Prostate gland (tissue), 2 donors: ENCODE measurements at regions not wholly inside any gene's neighbourhood (a gene's known extent, or its start where the extent isn't known, plus 50 kb on each side); places are given as distances from the start of the nearest gene placed in this dataset.
A peak's percentile ranks its signal among the peaks of the same experiment; 100 is the strongest.

Source experiments
- DNase-seq: peaks from one replicate; pipeline ENCODE4 v3.0.0-alpha.2; 2019; ENCODE audit warnings: low spot score
- H3K27ac ChIP-seq, 2 donors: fragments of 200-600 bp; sonication (generic); 2 replicates each; pipeline ENCODE4 v1.5.1; 2017 to 2019
- H3K27me3 ChIP-seq: fragments of 200-600 bp; sonication (generic); replicated peaks from 2 replicates; pipeline ENCODE4 v1.5.1; 2019; ENCODE audit not compliant: insufficient read depth
- H3K36me3 ChIP-seq, 2 donors: fragments of 200-600 bp; sonication (generic); 1 replicate in 1 of 2; 2 replicates in 1 of 2; pipeline versions ENCODE4 v1.5.1 to v1.8.1; 2017 to 2019
- H3K4me1 ChIP-seq: fragments of 200-600 bp; sonication (generic); replicated peaks from 2 replicates; pipeline ENCODE4 v1.5.1; 2019
- H3K4me3 ChIP-seq, 2 donors: fragments of 200-600 bp; sonication (generic); 2 replicates each; pipeline ENCODE4 v1.5.1; 2017 to 2019
- H3K9me3 ChIP-seq: fragments of 200-600 bp; sonication (generic); 2 replicates; pipeline ENCODE4 v1.5.1; 2017
- POLR2A ChIP-seq: fragments of 450-650 bp; IDR thresholded peaks from one replicate; pipeline ENCODE4 v1.6.1; 2016; ENCODE audit warnings: antibody characterized with exemption, mild to moderate bottlenecking
- POLR2AphosphoS5 ChIP-seq: sonication (generic); formaldehyde crosslinking; IDR thresholded peaks from one replicate; pipeline ENCODE4 v1.6.1; 2017; ENCODE audit warnings: antibody characterized with exemption
- WGBS: methylation state at CpG from one replicate; pipeline ENCODE4 v1.1.5; 2018; 5-methylcytosine and 5-hydroxymethylcytosine counted together
- intact Hi-C: fragments of 100-400 bp; cut with DNase I; formaldehyde crosslinking; loops from one replicate; pipeline ENCODE4 v1.14.2; 2022
- TF ChIP-seq, protein P1 (sequence below), 4 experiments: fragments of 200-600 bp in 2 of 4; fragments of 450-650 bp in 2 of 4; sonication (generic) in 2 of 4; IDR thresholded peaks; 1 replicate in 3 of 4; 2 replicates in 1 of 4; pipeline ENCODE4 v1.5.1; 2016 to 2019; ENCODE audit warnings: antibody characterized with exemption in 4 of 4, mild to moderate bottlenecking in 2 of 4, moderate library complexity in 2 of 4

DNA sequence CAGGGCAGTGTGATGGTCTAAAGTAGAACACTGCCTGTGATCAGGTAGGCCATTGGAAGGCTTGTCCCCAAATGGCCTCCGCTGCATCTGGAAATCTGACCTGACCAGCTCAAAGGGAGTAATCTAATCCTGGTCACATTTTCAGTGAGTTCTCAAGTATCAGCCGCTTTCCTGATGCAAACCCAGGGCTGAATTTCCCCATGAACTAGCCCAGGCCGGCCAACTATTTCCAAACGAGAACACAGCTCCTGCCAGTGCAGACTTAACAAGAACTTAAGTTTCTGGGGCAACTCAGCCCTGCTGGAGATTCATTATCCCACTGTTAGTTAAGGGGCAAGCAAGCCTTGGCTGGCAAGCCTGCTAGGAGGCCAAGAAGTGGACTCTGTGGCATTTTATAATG lies 59.6 kb upstream of the FAM180A start:
- Histone ChIP-seq H3K4me3 (no peak overlapping the region), H3K27me3 (no peaks in the 10 kb centered on the region), H3K27ac (no peak overlapping the region), H3K36me3 (no peaks in the 10 kb centered on the region), H3K9me3 (no peaks in the 10 kb centered on the region), H3K4me1 (no peaks in the 10 kb centered on the region)
- WGBS = 71% methylated on average over 4 of the region's 4 CpGs
- no peak for DNase-seq
- TF ChIP-seq, protein P1, sequence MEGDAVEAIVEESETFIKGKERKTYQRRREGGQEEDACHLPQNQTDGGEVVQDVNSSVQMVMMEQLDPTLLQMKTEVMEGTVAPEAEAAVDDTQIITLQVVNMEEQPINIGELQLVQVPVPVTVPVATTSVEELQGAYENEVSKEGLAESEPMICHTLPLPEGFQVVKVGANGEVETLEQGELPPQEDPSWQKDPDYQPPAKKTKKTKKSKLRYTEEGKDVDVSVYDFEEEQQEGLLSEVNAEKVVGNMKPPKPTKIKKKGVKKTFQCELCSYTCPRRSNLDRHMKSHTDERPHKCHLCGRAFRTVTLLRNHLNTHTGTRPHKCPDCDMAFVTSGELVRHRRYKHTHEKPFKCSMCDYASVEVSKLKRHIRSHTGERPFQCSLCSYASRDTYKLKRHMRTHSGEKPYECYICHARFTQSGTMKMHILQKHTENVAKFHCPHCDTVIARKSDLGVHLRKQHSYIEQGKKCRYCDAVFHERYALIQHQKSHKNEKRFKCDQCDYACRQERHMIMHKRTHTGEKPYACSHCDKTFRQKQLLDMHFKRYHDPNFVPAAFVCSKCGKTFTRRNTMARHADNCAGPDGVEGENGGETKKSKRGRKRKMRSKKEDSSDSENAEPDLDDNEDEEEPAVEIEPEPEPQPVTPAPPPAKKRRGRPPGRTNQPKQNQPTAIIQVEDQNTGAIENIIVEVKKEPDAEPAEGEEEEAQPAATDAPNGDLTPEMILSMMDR (IDR thresholded peaks at IDR 0.05) = no peak
- TF ChIP-seq POLR2AphosphoS5 (no peak), POLR2A (no peak)
- intact Hi-C loops = loop anchor here (10.0 kb wide), 1 partner anchor 1647 kb away; no protein-coding TSS in a partner anchor

DNA sequence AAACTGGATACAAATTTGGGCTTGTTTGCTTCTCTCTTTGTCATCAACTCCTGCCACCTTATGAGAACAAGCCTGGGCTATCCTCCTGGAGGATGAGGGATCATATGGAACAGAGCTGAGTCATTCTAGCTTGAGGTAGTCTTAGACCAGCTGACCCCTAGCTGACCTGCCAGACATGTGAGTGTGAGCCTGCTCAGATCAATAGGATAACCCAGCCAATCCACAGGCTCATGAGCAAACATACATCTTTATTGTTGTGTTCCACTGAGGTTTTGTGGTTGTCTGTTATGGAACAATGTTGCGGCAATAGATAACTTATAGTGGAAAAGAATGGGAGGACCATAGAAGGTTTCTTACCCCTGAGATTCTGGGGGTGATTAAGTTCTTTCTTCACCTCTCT lies 54.5 kb upstream of the FAM180A start:
- no peak for DNase-seq
- H3K27ac ChIP-seq = no peak overlapping the region
- intact Hi-C loops = loop anchor here (5.0 to 10.0 kb wide), 2 partner anchors 131 to 1652 kb away; no protein-coding TSS in a partner anchor
- 100% methylated on average over 1 of the region's 1 CpG for WGBS
- H3K27me3 ChIP-seq = no peaks in the 10 kb centered on the region
- H3K36me3 ChIP-seq = no peaks in the 10 kb centered on the region
- H3K4me1 ChIP-seq = peaks cover 5% of the 10 kb centered on the region
- no peaks in the 10 kb centered on the region for H3K9me3 ChIP-seq
- TF ChIP-seq POLR2A (no peak), POLR2AphosphoS5 (no peak)
- TF ChIP-seq, protein P1 (IDR thresholded peaks at IDR 0.05) = no peak
- no peak overlapping the region for H3K4me3 ChIP-seq

- no peak overlapping the region for H3K27ac ChIP-seq
Measured at GRCh38 chr7:135802697-135803096, 54.1 kb upstream of the FAM180A start.

GRCh38 chr7:135801877-135802276 lies 53.3 kb upstream of the FAM180A start:
- Histone ChIP-seq H3K4me1 (peaks cover 7% of the 10 kb centered on the region), H3K9me3 (no peaks in the 10 kb centered on the region), H3K27ac (no peak overlapping the region), H3K4me3 (no peak overlapping the region), H3K27me3 (no peaks in the 10 kb centered on the region), H3K36me3 (no peaks in the 10 kb centered on the region)
- 46% methylated on average over 6 of the region's 6 CpGs for WGBS
- TF ChIP-seq, protein P1 (IDR thresholded peaks at IDR 0.05) = no peak
- TF ChIP-seq POLR2AphosphoS5 (no peak), POLR2A (no peak)
- no peak for DNase-seq
- intact Hi-C loops = loop anchor here (2.0 to 10.0 kb wide), 3 partner anchors 130 to 1653 kb away; no protein-coding TSS in a partner anchor

More at GRCh38 chr7:135802697-135803096, 54.1 kb upstream of the FAM180A start:
- no peaks in the 10 kb centered on the region for H3K36me3 ChIP-seq
- TF ChIP-seq POLR2A (no peak), POLR2AphosphoS5 (no peak)
- TF ChIP-seq, protein P1 (IDR thresholded peaks at IDR 0.05) = no peak
- peaks cover 7% of the 10 kb centered on the region for H3K4me1 ChIP-seq
- intact Hi-C loops = loop anchor here (5.0 to 10.0 kb wide), 2 partner anchors 130 to 1652 kb away; no protein-coding TSS in a partner anchor
- DNase-seq = no peak
- H3K27me3 ChIP-seq = no peaks in the 10 kb centered on the region
- no peak overlapping the region for H3K4me3 ChIP-seq
- no peaks in the 10 kb centered on the region for H3K9me3 ChIP-seq
- WGBS = 83% methylated on average over 3 of the region's 3 CpGs

DNA sequence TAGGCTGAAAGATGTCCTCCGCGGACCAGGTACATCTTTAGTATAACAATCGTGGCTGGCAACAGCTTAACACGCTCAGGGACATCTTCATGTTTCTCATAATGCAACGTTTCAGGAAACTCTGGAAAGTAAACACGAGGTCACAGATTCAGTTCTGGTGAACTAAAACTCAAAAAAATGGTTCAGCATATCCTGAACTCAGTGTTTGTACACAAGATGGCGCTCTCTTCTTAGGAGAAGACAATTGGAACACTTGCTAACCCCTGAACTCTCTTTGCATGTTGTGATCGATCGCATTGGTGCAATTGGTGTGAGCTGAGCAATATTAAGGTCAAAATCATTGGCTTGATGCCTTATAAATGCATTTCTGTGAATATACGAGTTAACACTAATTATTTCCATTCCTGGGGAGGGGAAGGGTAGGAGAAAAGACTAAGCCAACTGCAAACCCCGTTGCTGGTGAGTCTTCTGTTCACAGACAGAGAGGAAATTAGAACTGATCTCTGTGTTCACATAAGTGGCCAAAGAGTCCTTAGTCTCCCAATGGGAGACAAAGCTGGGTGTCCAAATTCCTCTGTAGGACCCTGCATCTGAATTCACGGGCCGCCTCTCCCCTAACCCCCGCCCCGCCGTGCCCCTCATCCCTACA lies 52.6 kb upstream of the FAM180A start:
- intact Hi-C loops = loop anchor here (2.0 to 10.0 kb wide), 3 partner anchors 129 to 1654 kb away; no protein-coding TSS in a partner anchor
- Histone ChIP-seq H3K4me3 (no peak overlapping the region), H3K36me3 (no peaks in the 10 kb centered on the region), H3K27ac (no peak overlapping the region), H3K4me1 (peaks cover 7% of the 10 kb centered on the region), H3K27me3 (no peaks in the 10 kb centered on the region), H3K9me3 (no peaks in the 10 kb centered on the region)
- peak; percentile 44 for DNase-seq
- WGBS = 34% methylated on average over 16 of the region's 16 CpGs
- TF ChIP-seq POLR2A (no peak), POLR2AphosphoS5 (peak; percentile 11)
- TF ChIP-seq, protein P1 (IDR thresholded peaks at IDR 0.05) = peak; percentile 58 to 83 (median 74)
